ENCODE measurements at regions not wholly inside any gene's neighbourhood (a gene's known extent, or its start where the extent isn't known, plus 50 kb on each side); places are given as distances from the start of the nearest gene placed in this dataset.
A peak's percentile ranks its signal among the peaks of the same experiment; 100 is the strongest.

- no peak for DNase-seq
Observed at GRCh38 chr5:143581649-143582048, 178.2 kb upstream of the NR3C1 start.

DNA sequence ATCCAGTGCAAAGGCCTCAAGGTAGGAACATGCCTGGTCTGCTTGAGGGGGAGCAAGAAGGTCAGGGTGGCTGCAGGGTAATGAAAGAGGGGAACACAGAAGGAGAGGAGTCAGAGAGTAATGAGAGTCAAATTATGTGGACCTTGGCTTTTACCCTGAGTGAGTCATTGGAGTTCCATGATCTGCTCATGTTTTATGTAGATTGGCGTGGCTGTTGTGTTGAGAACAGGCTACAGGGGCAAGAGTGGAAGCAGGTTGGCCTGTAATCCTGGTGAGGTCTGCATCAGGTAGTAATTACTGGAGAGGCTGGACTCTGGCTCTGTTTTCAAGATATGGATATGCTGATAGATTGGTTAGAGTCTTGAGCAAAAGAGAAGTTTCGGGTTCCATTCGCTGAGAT lies 177.7 kb upstream of the NR3C1 start:
- DNase-seq, result no peak

GRCh38 chr5:143576711-143577484 lies 173.4 kb upstream of the NR3C1 start:
- DNase-seq, result peak; percentile 93

DNA sequence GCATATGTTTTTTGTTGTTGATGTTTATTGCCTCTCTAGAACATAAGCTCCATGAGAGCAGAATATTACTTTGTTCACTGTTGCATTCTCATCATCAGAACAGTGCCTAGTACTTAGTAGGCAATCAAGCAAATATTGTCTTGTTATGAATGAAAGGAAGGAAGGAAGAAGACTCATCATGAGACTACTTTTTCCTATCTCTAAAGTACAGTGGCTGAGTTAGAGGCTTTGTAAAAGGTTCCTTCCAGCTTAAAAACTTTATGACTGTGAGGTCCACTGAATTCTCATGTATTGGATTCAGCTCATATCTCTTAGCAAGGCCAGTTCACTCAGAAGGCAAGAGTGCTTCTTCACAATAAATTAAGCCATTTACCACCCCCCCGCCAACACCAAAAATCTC lies 171.8 kb upstream of the NR3C1 start:
- no peak for DNase-seq

GRCh38 chr5:143574236-143574635 lies 170.8 kb upstream of the NR3C1 start:
- DNase-seq, result no peak

DNA sequence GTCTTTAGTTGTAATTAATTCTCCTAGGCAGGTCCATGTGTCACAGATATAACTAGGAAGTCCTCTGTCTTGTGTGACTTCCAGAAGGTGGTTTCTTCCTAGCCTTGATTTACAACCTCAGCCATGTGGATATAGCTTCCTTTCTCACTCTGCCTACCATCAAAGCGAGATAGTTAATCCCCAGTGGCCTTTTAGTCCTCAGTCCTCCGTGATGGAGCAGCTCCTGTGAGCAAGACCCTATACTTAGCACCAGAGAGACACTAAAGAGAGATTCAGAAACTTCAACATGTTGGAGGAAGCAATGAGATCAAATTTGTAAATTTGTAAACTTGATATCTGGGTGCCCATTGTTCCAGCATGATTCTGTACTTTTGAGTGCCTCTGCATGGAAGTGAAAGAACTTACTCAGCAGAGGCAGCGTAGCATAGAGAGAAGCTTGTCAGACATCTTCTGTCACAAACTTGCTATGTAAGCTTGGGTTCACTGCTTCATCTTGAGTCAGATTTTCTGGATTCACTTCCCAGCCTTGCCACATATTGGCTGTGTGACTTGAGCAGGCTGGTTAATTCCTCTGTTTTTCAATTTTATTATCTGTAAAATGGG lies 170.2 kb upstream of the NR3C1 start:
- no peak for DNase-seq

- DNase-seq, result no peak
Observed at GRCh38 chr5:143572671-143573070, 169.2 kb upstream of the NR3C1 start.

DNA sequence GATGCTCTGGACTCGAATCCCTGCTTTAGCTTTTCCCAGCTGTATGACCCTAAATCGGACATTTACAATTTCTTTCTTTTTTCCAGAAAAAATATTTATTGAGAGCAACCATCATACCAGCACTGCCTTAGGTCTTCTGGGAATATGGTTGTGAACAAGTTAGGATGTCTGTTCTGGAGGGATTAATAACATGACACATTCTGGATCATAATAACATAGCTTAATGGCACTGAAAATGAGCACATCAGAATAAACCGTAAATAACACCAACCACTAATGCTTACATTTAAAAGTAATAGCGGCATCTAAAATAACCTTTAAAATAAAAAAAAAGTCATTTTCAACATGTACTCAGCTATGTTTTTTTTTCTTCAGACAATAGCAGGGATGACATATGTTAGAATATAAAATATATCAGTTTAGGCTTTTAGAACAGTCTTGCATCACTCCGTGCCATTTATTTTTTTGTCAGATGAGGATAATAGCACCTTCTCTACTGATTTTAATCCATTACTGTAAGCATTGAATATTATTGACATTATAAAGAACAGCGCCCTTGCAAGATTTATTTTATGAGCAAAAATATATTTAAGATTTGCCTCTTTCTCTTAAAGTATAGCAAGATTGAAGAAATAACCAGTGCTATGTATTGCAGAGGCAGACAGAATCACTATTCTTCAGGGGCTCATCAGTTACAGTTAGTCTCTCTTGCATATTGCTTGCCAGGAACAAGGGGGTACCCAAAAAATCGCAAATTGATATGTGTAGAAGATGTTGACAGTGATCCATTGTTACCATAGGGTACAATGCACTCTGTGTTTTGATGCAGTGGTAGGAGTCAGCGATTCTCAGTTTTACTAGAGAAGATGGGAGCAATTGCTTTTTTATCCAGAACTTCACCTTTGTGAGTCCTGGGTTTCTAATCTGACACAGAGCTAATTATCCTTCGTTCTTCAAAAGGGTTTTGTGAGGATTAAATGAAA lies 168.4 kb upstream of the NR3C1 start:
- no peak for DNase-seq

DNA sequence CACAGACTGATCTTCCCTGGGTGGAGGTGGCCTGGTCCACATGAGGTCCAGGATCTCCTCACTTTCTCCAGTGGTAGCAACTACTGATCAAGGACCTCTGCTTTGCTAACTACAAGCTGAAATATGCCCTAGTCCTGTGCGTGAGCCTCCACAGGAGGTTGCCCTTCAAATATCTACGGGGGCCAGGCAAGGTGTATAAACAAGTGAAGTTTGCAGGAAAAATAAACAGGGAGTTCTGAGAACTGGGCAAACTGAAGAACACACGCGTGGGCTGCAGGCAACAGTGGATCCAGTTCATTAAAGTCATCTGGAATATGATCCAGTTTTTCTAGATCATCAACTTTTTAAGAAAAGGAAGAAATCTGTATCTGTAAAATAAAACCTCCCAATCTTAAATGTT lies 167.5 kb upstream of the NR3C1 start:
- no peak for DNase-seq

GRCh38 chr5:143569722-143570567 lies 166.5 kb upstream of the NR3C1 start:
- DNase-seq, result no peak

DNA sequence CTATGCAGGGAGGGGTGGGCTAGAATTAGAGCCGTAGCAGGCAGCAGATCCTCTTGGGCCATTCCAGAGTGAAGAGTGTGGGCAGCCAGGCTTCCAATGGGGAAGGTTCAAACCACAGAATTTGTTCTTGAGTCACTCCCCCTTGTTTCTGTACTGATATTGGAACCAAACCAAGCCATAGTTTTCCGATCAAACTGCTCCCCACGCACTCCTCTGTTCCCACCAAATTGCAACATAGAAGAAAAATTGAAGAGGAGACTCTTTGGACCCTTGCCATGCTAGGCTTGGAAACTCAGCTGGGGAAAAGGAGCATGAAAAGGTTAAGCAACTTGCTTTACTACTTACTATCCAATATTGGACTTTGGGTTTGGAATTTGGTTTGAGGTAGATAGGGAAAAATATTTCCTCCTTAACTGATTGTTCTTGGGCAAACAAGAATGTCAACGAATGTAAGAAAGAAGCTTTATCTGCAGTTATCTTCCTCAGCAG lies 165.8 kb upstream of the NR3C1 start:
- DNase-seq, result peak; percentile 85

DNA sequence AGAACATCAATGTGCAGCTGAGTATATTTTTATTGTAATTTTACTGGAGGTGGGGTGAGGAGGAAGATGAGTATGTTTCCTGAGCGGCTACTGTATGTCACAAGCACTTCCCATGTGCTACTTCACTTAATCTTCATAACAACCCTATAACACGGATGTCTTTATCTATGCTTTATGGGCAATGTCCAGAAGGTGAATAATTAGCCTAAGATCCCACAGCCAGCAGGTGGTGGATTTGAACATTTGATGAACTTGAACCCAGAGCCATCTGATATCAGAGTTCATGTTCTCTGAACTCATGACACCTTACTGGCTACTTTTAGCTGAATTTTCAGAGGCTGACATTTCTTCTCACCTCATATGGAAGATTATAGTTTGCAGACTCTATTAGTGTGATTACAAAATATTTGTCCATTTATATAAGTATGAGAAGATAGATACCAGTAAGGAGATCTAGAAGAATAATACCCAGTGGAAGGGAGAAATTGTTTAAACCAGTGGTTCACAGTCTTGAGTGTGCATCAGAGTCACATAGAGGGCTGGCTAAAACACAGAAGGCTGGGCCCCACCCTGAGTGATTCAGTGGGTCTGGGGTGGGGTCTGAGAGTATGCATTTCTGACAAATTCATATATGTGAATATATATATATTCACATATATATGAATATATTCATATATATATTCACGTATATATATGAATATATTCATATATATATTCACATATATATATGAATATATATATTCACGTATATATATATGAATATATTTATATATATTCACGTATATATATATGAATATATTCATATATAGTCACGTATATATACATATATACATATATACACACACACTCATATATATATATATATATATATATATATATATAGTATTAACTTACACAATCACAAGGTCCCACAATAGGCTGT lies 164.4 kb upstream of the NR3C1 start:
- DNase-seq, result no peak

GRCh38 chr5:143566139-143566538 lies 162.7 kb upstream of the NR3C1 start:
- no peak for DNase-seq

- DNase-seq, result no peak
Observed at GRCh38 chr5:143564417-143564816, 160.9 kb upstream of the NR3C1 start.

- DNase-seq, result peak; percentile 77
Observed at GRCh38 chr5:143562935-143563334, 159.4 kb upstream of the NR3C1 start.

GRCh38 chr5:143561219-143561618 lies 157.7 kb upstream of the NR3C1 start:
- DNase-seq, result no peak

- no peak for DNase-seq
Observed at GRCh38 chr5:143560378-143560777, 156.9 kb upstream of the NR3C1 start.

DNA sequence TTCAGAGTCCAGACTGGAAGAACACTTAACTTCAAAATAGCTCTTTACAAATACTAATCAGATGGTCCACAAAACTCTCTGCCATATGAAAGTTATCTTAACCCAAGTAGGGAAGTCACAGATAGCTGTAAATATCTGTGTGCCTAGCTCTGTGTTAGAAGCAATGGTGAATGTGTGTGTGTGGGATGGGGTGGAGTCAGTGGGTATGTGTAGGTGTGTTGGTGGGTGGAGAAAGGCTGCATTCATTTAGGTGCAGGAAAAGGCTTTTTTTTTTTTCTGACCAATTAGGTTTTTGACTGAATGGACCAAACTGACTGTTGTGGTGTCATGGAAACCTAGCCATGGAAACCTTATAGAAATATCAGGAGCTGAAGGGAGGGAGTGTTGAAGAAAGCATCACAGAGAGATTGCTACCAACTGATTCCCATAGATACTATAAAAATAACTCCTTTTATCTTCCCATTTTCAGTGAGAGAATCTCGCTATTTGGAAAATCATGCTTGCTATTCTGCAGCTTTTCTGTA lies 156.2 kb upstream of the NR3C1 start:
- DNase-seq, result no peak

DNA sequence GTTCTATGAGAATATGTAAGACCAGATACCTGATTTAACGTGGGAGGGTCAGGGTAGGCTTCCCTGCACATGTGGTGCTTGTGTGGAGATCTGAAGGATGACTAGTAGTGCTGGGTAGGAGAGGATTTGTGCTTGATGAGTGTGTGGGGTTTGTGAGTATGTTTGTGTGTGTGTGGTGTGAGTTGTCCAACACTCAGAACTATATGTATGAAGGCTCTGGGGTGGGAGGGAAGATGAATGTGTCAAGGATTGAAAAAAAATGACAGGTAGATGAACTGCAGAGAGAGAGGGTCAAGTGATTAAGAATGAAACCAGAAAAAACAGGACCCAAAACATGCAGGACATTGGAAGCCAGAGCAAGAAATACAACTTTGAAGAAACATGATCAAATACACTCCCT lies 154.6 kb upstream of the NR3C1 start:
- DNase-seq, result no peak

DNA sequence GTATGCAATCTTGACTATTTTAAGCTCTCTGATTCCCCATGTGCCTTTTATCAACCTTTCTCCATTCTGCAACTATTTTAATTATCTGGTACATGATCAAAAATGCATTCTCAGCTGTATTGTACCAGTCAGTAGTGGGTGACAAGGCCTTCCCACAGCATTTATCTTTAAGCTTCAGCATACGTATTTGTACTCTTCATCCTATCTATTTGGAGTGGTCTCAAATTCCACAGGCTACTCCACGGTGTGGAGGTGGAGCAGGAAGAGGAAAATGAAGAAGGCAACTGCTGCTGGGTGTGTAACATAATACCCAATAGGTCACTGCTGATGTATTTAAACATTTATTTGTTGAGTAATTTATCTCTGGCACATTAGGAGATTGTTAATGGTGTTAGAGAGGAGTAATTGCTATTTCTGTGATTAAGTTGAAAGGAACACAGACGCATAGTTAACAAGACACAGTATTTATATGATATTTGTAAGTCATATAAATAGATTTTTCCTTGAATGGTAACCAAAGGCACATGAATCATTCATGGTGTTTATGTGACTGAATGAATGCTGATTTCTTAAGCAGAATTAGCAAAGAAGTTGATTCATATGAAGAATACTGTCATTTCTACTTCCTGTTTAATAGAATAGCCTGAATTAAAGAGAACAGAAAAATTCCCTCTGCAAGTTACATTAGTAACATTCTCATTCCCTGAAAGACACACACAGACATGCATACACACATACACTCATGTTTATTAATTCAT lies 153.8 kb upstream of the NR3C1 start:
- DNase-seq, result peak; percentile 90
